ENCODE measurements at regions not wholly inside any gene's neighbourhood (a gene's known extent, or its start where the extent isn't known, plus 50 kb on each side); places are given as distances from the start of the nearest gene placed in this dataset.

- no peak overlapping the region for H3K4me3 ChIP-seq (ENCODE audit: insufficient read depth, low read length)
- H4K20me1 ChIP-seq (ENCODE audit: insufficient read depth, low read length): no peaks in the 10 kb centered on the region
- TF ChIP-seq CTCF (IDR thresholded peaks at IDR 0.05; ENCODE audit: extremely low read depth, low read depth, low read length): no peak
- no peak overlapping the region for H2AFZ ChIP-seq (ENCODE audit: low read length)
- H3K79me2 ChIP-seq (ENCODE audit: insufficient read depth, low read length): no peaks in the 10 kb centered on the region
- DNase-seq (ENCODE audit: insufficient read length, low spot score, missing footprints): no peak
- H3K36me3 ChIP-seq (ENCODE audit: insufficient read depth, low read length): no peaks in the 10 kb centered on the region
- H3K9me3 ChIP-seq (ENCODE audit: low read depth, low read length): no peaks in the 10 kb centered on the region
- no peaks in the 10 kb centered on the region for H3K27me3 ChIP-seq (ENCODE audit: insufficient read depth, low read length)
- H3K27ac ChIP-seq (ENCODE audit: low read depth, low read length): no peak overlapping the region
- peaks cover 17% of the 10 kb centered on the region for H3K4me1 ChIP-seq (ENCODE audit: insufficient read depth, low read length)
- no peak overlapping the region for H3K4me2 ChIP-seq (ENCODE audit: insufficient read depth, low read length)
These were observed 75.0 kb upstream of the MAGI2 start for GRCh38 chr7:79528421-79528820.

- peaks cover 8% of the 10 kb centered on the region for H3K4me1 ChIP-seq (ENCODE audit: insufficient read depth, low read length)
- H3K79me2 ChIP-seq (ENCODE audit: insufficient read depth, low read length): no peaks in the 10 kb centered on the region
- no peak for DNase-seq (ENCODE audit: insufficient read length, low spot score, missing footprints)
- no peaks in the 10 kb centered on the region for H3K9me3 ChIP-seq (ENCODE audit: low read depth, low read length)
- no peaks in the 10 kb centered on the region for H3K36me3 ChIP-seq (ENCODE audit: insufficient read depth, low read length)
- no peak overlapping the region for H2AFZ ChIP-seq (ENCODE audit: low read length)
- no peak overlapping the region for H3K27ac ChIP-seq (ENCODE audit: low read depth, low read length)
- H3K4me2 ChIP-seq (ENCODE audit: insufficient read depth, low read length): no peak overlapping the region
- H4K20me1 ChIP-seq (ENCODE audit: insufficient read depth, low read length): no peaks in the 10 kb centered on the region
- H3K4me3 ChIP-seq (ENCODE audit: insufficient read depth, low read length): no peak overlapping the region
- TF ChIP-seq CTCF (IDR thresholded peaks at IDR 0.05; ENCODE audit: extremely low read depth, low read depth, low read length): no peak
- H3K27me3 ChIP-seq (ENCODE audit: insufficient read depth, low read length): no peaks in the 10 kb centered on the region
These were observed 70.6 kb upstream of the MAGI2 start for GRCh38 chr7:79524048-79524447.

- DNase-seq (ENCODE audit: insufficient read length, low spot score, missing footprints): peak; percentile 21
- TF ChIP-seq CTCF (IDR thresholded peaks at IDR 0.05; ENCODE audit: extremely low read depth, low read depth, low read length): no peak
- Histone ChIP-seq H3K9me3 (ENCODE audit: low read depth, low read length) (no peaks in the 10 kb centered on the region), H3K27ac (ENCODE audit: low read depth, low read length) (no peak overlapping the region), H3K79me2 (ENCODE audit: insufficient read depth, low read length) (no peaks in the 10 kb centered on the region), H3K36me3 (ENCODE audit: insufficient read depth, low read length) (no peaks in the 10 kb centered on the region), H4K20me1 (ENCODE audit: insufficient read depth, low read length) (no peaks in the 10 kb centered on the region), H3K4me1 (ENCODE audit: insufficient read depth, low read length) (peaks cover 8% of the 10 kb centered on the region), H3K27me3 (ENCODE audit: insufficient read depth, low read length) (no peaks in the 10 kb centered on the region), H2AFZ (ENCODE audit: low read length) (no peak overlapping the region), H3K4me2 (ENCODE audit: insufficient read depth, low read length) (no peak overlapping the region), H3K4me3 (ENCODE audit: insufficient read depth, low read length) (no peak overlapping the region)
These were observed 70.0 kb upstream of the MAGI2 start for GRCh38 chr7:79523436-79523835.

GRCh38 chr7:79520543-79520942 lies 67.1 kb upstream of the MAGI2 start:
- H3K4me3 ChIP-seq (ENCODE audit: insufficient read depth, low read length): no peak overlapping the region
- no peak overlapping the region for H3K27ac ChIP-seq (ENCODE audit: low read depth, low read length)
- no peak for TF ChIP-seq CTCF (IDR thresholded peaks at IDR 0.05; ENCODE audit: extremely low read depth, low read depth, low read length)
- H3K4me2 ChIP-seq (ENCODE audit: insufficient read depth, low read length): no peak overlapping the region
- no peaks in the 10 kb centered on the region for H4K20me1 ChIP-seq (ENCODE audit: insufficient read depth, low read length)
- H3K4me1 ChIP-seq (ENCODE audit: insufficient read depth, low read length): peaks cover 8% of the 10 kb centered on the region
- H3K36me3 ChIP-seq (ENCODE audit: insufficient read depth, low read length): no peaks in the 10 kb centered on the region
- no peak overlapping the region for H2AFZ ChIP-seq (ENCODE audit: low read length)
- H3K79me2 ChIP-seq (ENCODE audit: insufficient read depth, low read length): no peaks in the 10 kb centered on the region
- DNase-seq (ENCODE audit: insufficient read length, low spot score, missing footprints): no peak
- H3K9me3 ChIP-seq (ENCODE audit: low read depth, low read length): no peaks in the 10 kb centered on the region
- no peaks in the 10 kb centered on the region for H3K27me3 ChIP-seq (ENCODE audit: insufficient read depth, low read length)
